Keratinocyte (primary cell): ENCODE measurements at regions not wholly inside any gene's neighbourhood (a gene's known extent, or its start where the extent isn't known, plus 50 kb on each side); places are given as distances from the start of the nearest gene placed in this dataset.

Experiments
- DNase-seq: peaks from one replicate; pipeline ENCODE4 v3.0.0-alpha.2; 2011; ENCODE audit warnings: low read depth, missing footprints, low spot score
- FAIRE-seq: peaks from 2 replicates; lab custom pipeline; 2011; peaks lifted over from hg19 to GRCh38; lab: Jason Lieb, UNC
- H2AFZ ChIP-seq: 2 replicates; pipeline ENCODE4 v1.6.0; 2012; ENCODE audit warnings: low read length, control low read depth, inconsistent platforms; ENCODE audit not compliant: control insufficient read depth
- H3K27ac ChIP-seq: 2 replicates; pipeline ENCODE4 v1.5.1; 2011; ENCODE audit warnings: low read length; ENCODE audit not compliant: control insufficient read depth, insufficient read depth
- H3K27me3 ChIP-seq: 3 replicates; pipeline ENCODE4 v1.6.0; 2011; ENCODE audit warnings: low read length; ENCODE audit not compliant: control insufficient read depth, insufficient read depth; ENCODE audit errors: extremely low read depth
- H3K36me3 ChIP-seq, 2 experiments: 2 replicates in 1 of 2; 3 replicates in 1 of 2; pipeline ENCODE4 v1.5.1; 2011; ENCODE audit warnings: low read length in 2 of 2, mild to moderate bottlenecking in 1 of 2; ENCODE audit not compliant: control insufficient read depth in 2 of 2, insufficient read depth in 2 of 2; ENCODE audit errors: extremely low read depth in 1 of 2
- H3K4me1 ChIP-seq: 3 replicates; pipeline ENCODE4 v1.5.1; 2011; ENCODE audit warnings: low read length; ENCODE audit not compliant: control insufficient read depth, insufficient read depth; ENCODE audit errors: extremely low read depth
- H3K4me2 ChIP-seq: 3 replicates; pipeline ENCODE4 v1.6.0; 2011; ENCODE audit warnings: low read depth, low read length; ENCODE audit not compliant: control insufficient read depth, insufficient read depth; ENCODE audit errors: extremely low read depth
- H3K4me3 ChIP-seq, 3 experiments: fragments of 200-600 bp in 1 of 3; sonication (generic) in 1 of 3; 2 replicates in 2 of 3; 3 replicates in 1 of 3; pipeline ENCODE4 v1.5.1; 2011 to 2016; ENCODE audit warnings: low read length in 3 of 3, mild to moderate bottlenecking in 3 of 3, control low read depth in 2 of 3, inconsistent platforms in 1 of 3, low read depth in 1 of 3, mixed read lengths in 1 of 3, mixed run types in 1 of 3, moderate library complexity in 1 of 3; ENCODE audit not compliant: control insufficient read depth in 2 of 3, insufficient read depth in 2 of 3; ENCODE audit errors: extremely low read depth in 1 of 3
- H3K79me2 ChIP-seq: 2 replicates; pipeline ENCODE4 v1.6.0; 2012; ENCODE audit warnings: low read length; ENCODE audit not compliant: control insufficient read depth, insufficient read depth
- H3K9ac ChIP-seq: 3 replicates; pipeline ENCODE4 v1.6.0; 2011; ENCODE audit warnings: low read length; ENCODE audit not compliant: control insufficient read depth, insufficient read depth; ENCODE audit errors: extremely low read depth
- H3K9me1 ChIP-seq: 3 replicates; pipeline ENCODE4 v1.6.0; 2011; ENCODE audit warnings: low read length; ENCODE audit not compliant: control insufficient read depth, insufficient read depth; ENCODE audit errors: extremely low read depth
- H3K9me3 ChIP-seq: 2 replicates; pipeline ENCODE4 v1.5.1; 2012; ENCODE audit warnings: low read depth, low read length; ENCODE audit not compliant: control insufficient read depth
- H4K20me1 ChIP-seq: 3 replicates; pipeline ENCODE4 v1.6.0; 2011; ENCODE audit warnings: low read length; ENCODE audit not compliant: control insufficient read depth, insufficient read depth; ENCODE audit errors: extremely low read depth
- EZH2 ChIP-seq: IDR thresholded peaks from one replicate; pipeline ENCODE4 v1.6.1; 2012; ENCODE audit warnings: inconsistent platforms, mild to moderate bottlenecking, low read length, moderate library complexity
- dilution Hi-C: fragments of 300-500 bp; cut with MboI; formaldehyde crosslinking; loops from one replicate; pipeline ENCODE4 v1.7.0; 2020; ENCODE audit warnings: low sequenced_read_pairs; ENCODE audit not compliant: extremely low pct_ligation_motif_present
- TF ChIP-seq, protein P1 (sequence below), 3 experiments: IDR thresholded peaks in 1 of 3; conservative IDR thresholded peaks in 1 of 3; optimal IDR thresholded peaks in 1 of 3; 2 replicates in 2 of 3; 3 replicates in 1 of 3; pipeline versions ENCODE3 to v1.5.1; 2011; ENCODE audit warnings: low read length in 3 of 3, mild to moderate bottlenecking in 3 of 3, moderate library complexity in 2 of 3, control low read depth in 1 of 3, inconsistent platforms in 1 of 3; ENCODE audit not compliant: insufficient read depth in 2 of 3; ENCODE audit errors: extremely low read depth in 1 of 3

DNA sequence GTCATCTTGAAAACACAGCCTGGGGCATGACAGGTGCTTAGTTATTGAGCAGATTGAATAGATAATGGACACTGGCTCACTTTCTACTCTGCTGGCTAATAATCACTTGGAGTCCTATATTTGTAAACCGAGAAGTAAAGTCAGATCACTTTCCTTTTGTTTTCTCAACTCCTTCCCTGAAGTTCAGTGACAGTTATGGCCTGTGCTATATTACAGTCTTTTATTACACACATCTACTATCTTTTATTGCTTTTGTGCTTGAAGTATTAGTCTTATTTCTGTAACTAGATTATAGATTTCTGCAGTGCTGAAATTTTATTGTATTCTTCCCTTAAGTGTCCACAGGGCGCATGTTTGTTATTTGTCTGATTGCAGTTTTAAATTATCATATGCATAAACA is 136.4 kb upstream of the TAC1 start:
- H3K4me1 ChIP-seq, result no peaks in the 10 kb centered on the region
- no peaks in the 10 kb centered on the region for H3K27me3 ChIP-seq
- no peak for FAIRE-seq
- dilution Hi-C loops, result no loop called here
- no peak overlapping the region for H3K27ac ChIP-seq
- DNase-seq, result no peak
- no peak overlapping the region for H3K4me2 ChIP-seq
- no peak overlapping the region for H3K4me3 ChIP-seq
- no peaks in the 10 kb centered on the region for H3K79me2 ChIP-seq
- no peaks in the 10 kb centered on the region for H3K9me3 ChIP-seq
- H3K36me3 ChIP-seq, result no peaks in the 10 kb centered on the region
- H2AFZ ChIP-seq, result no peak overlapping the region
- H3K9ac ChIP-seq, result no peak overlapping the region
- H3K9me1 ChIP-seq, result no peaks in the 10 kb centered on the region
- H4K20me1 ChIP-seq, result no peaks in the 10 kb centered on the region
- TF ChIP-seq EZH2, result no peak
- TF ChIP-seq, protein P1, sequence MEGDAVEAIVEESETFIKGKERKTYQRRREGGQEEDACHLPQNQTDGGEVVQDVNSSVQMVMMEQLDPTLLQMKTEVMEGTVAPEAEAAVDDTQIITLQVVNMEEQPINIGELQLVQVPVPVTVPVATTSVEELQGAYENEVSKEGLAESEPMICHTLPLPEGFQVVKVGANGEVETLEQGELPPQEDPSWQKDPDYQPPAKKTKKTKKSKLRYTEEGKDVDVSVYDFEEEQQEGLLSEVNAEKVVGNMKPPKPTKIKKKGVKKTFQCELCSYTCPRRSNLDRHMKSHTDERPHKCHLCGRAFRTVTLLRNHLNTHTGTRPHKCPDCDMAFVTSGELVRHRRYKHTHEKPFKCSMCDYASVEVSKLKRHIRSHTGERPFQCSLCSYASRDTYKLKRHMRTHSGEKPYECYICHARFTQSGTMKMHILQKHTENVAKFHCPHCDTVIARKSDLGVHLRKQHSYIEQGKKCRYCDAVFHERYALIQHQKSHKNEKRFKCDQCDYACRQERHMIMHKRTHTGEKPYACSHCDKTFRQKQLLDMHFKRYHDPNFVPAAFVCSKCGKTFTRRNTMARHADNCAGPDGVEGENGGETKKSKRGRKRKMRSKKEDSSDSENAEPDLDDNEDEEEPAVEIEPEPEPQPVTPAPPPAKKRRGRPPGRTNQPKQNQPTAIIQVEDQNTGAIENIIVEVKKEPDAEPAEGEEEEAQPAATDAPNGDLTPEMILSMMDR (optimal IDR thresholded peaks at IDR 0.05 in 1 of 3, IDR thresholded peaks at IDR 0.05 in 1 of 3, conservative IDR thresholded peaks at IDR 0.05 in 1 of 3; ENCODE audit: extremely low read depth in 1 of 3, insufficient read depth in 2 of 3, low read length in 3 of 3), result no peak

DNA sequence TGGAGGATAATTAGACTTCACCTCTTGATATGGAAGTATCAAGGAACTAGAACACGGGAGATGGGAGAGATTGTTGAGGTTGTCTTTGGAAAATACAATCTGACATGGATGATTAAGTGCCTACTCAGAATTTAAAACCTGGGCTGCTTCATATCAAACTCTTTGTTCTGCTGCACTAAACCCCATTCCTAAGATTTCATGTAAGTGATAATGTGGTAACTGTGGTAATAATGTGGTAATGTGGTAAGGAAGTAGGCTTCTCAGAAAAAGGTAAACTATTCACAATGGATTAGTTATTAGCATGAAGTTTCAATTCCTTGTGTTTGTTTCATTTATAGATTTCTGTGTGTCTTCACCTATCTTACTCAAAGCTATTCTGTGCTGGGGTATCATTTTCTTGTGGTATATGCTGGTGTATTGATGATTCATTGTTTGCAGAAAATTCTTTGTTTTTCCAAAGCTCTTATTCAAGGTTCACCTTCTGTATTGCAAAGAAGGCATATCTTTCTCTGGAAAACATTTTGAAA is 129.9 kb upstream of the TAC1 start:
- Histone ChIP-seq H3K36me3 (no peaks in the 10 kb centered on the region), H3K9ac (no peak overlapping the region), H3K27ac (no peak overlapping the region), H3K79me2 (no peaks in the 10 kb centered on the region), H3K9me3 (no peaks in the 10 kb centered on the region), H3K4me2 (no peak overlapping the region), H2AFZ (no peak overlapping the region), H3K27me3 (no peaks in the 10 kb centered on the region), H4K20me1 (no peaks in the 10 kb centered on the region), H3K4me3 (no peak overlapping the region), H3K4me1 (no peaks in the 10 kb centered on the region), H3K9me1 (no peaks in the 10 kb centered on the region)
- TF ChIP-seq, protein P1 (optimal IDR thresholded peaks at IDR 0.05 in 1 of 3, IDR thresholded peaks at IDR 0.05 in 1 of 3, conservative IDR thresholded peaks at IDR 0.05 in 1 of 3; ENCODE audit: extremely low read depth in 1 of 3, insufficient read depth in 2 of 3, low read length in 3 of 3), result no peak
- TF ChIP-seq EZH2, result no peak
- FAIRE-seq (no peak), DNase-seq (no peak)
- dilution Hi-C loops, result no loop called here
